OCI-LY1 (cell line): ENCODE measurements at regions not wholly inside any gene's neighbourhood (a gene's known extent, or its start where the extent isn't known, plus 50 kb on each side); places are given as distances from the start of the nearest gene placed in this dataset.

ENCODE experiments used
- H2AFZ ChIP-seq: fragments of 200-600 bp; sonication (generic), shearing (Covaris generic); 2 replicates; pipeline ENCODE4 v1.6.0; 2014; ENCODE audit warnings: antibody characterized with exemption, mild to moderate bottlenecking, low read length
- H3F3A ChIP-seq: fragments of 200-600 bp; sonication (generic), shearing (Covaris generic); 2 replicates; pipeline ENCODE4 v1.6.0; 2014; ENCODE audit warnings: mild to moderate bottlenecking, antibody characterized with exemption, low read length, moderate library complexity; ENCODE audit not compliant: insufficient read depth
- H3K27ac ChIP-seq: fragments of 200-600 bp; sonication (generic); 2 replicates; pipeline ENCODE4 v1.5.1; 2014; ENCODE audit warnings: low read length, mixed run types, mild to moderate bottlenecking, low read depth; ENCODE audit not compliant: poor library complexity, severe bottlenecking
- H3K27me3 ChIP-seq: fragments of 200-600 bp; sonication (generic); 2 replicates; pipeline ENCODE4 v1.6.0; 2014; ENCODE audit warnings: antibody characterized with exemption, mild to moderate bottlenecking, low read length, moderate library complexity; ENCODE audit not compliant: insufficient read depth
- H3K36me3 ChIP-seq: fragments of 200-600 bp; sonication (generic); 2 replicates; pipeline ENCODE4 v1.6.1; 2014; ENCODE audit warnings: mild to moderate bottlenecking, antibody characterized with exemption, low read length, moderate library complexity, mixed read lengths; ENCODE audit not compliant: insufficient read depth
- H3K4me1 ChIP-seq: fragments of 200-600 bp; sonication (generic); 2 replicates; pipeline ENCODE4 v1.5.1; 2014; ENCODE audit warnings: mild to moderate bottlenecking, low read length, moderate library complexity; ENCODE audit not compliant: insufficient read depth, severe bottlenecking
- H3K4me2 ChIP-seq: fragments of 200-600 bp; sonication (generic), shearing (Covaris generic); 2 replicates; pipeline ENCODE4 v1.6.1; 2014; ENCODE audit warnings: low read length
- H3K4me3 ChIP-seq: fragments of 200-600 bp; sonication (generic); 2 replicates; pipeline ENCODE4 v1.5.1; 2014; ENCODE audit warnings: low read length, low read depth, mild to moderate bottlenecking, mixed read lengths; ENCODE audit not compliant: poor library complexity, severe bottlenecking
- H3K79me2 ChIP-seq: fragments of 200-600 bp; shearing (Covaris generic); 2 replicates; pipeline ENCODE4 v1.6.1; 2016; ENCODE audit warnings: mixed run types, low read length, mixed read lengths; ENCODE audit not compliant: insufficient read depth
- H3K9ac ChIP-seq: fragments of 200-600 bp; sonication (generic), shearing (Covaris generic); 2 replicates; pipeline ENCODE4 v1.6.1; 2014; ENCODE audit warnings: mild to moderate bottlenecking, low read length, mixed read lengths
- H3K9me2 ChIP-seq: fragments of 200-600 bp; sonication (generic), shearing (Covaris generic); 2 replicates; pipeline ENCODE4 v1.6.1; 2014; ENCODE audit warnings: low read depth, mild to moderate bottlenecking, low read length, mixed read lengths
- H3K9me3 ChIP-seq: fragments of 200-600 bp; shearing (Covaris generic); 2 replicates; pipeline ENCODE4 v1.6.1; 2014; ENCODE audit warnings: low read length, mixed read lengths
- H4K20me1 ChIP-seq: fragments of 200-600 bp; sonication (generic), shearing (Covaris generic); 2 replicates; pipeline ENCODE4 v1.6.0; 2016; ENCODE audit warnings: mild to moderate bottlenecking, low read length; ENCODE audit not compliant: insufficient read depth
- EZH2 ChIP-seq: fragments of 200-600 bp; sonication (generic), shearing (Covaris generic); IDR thresholded peaks from 2 replicates; pipeline ENCODE4 v1.8.0; 2017; ENCODE audit warnings: borderline replicate concordance, mixed run types, mild to moderate bottlenecking, antibody characterized with exemption, low read length, moderate library complexity, mixed read lengths
- TF ChIP-seq, protein P1 (sequence below): fragments of 200-600 bp; sonication (generic), shearing (Covaris generic); IDR thresholded peaks from 2 replicates; pipeline ENCODE4 v1.5.1; 2017; ENCODE audit warnings: mild to moderate bottlenecking, antibody characterized with exemption, low read length, moderate library complexity, mixed read lengths

DNA sequence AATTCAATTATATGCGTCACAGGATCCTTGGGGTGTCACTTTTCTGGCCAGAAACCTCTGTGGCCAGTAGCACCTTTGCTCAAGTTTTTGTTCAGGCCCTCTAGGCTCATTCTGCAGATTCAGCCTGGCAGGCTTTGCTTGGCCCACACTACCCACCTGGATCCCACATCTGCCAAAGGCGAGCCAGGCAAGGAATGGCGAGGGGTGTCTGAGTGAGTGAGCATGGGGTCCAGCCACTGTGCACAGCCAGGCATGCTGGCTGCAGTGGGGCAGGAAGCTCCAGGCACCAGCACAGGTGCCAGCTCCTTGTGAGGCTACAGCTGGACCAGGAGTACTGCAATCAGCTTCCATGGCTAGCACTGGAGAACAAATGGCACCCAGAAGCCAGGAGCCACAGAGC is 914.9 kb downstream of the FSTL5 start:
- no peaks in the 10 kb centered on the region for H3K9me2 ChIP-seq
- H3K9ac ChIP-seq: no peak overlapping the region
- no peaks in the 10 kb centered on the region for H3K4me1 ChIP-seq
- no peak overlapping the region for H3K4me2 ChIP-seq
- H3K36me3 ChIP-seq: no peaks in the 10 kb centered on the region
- no peaks in the 10 kb centered on the region for H3K27me3 ChIP-seq
- no peak for TF ChIP-seq EZH2
- TF ChIP-seq, protein P1, sequence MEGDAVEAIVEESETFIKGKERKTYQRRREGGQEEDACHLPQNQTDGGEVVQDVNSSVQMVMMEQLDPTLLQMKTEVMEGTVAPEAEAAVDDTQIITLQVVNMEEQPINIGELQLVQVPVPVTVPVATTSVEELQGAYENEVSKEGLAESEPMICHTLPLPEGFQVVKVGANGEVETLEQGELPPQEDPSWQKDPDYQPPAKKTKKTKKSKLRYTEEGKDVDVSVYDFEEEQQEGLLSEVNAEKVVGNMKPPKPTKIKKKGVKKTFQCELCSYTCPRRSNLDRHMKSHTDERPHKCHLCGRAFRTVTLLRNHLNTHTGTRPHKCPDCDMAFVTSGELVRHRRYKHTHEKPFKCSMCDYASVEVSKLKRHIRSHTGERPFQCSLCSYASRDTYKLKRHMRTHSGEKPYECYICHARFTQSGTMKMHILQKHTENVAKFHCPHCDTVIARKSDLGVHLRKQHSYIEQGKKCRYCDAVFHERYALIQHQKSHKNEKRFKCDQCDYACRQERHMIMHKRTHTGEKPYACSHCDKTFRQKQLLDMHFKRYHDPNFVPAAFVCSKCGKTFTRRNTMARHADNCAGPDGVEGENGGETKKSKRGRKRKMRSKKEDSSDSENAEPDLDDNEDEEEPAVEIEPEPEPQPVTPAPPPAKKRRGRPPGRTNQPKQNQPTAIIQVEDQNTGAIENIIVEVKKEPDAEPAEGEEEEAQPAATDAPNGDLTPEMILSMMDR: no peak
- H3K79me2 ChIP-seq: no peaks in the 10 kb centered on the region
- H2AFZ ChIP-seq: no peak overlapping the region
- no peaks in the 10 kb centered on the region for H4K20me1 ChIP-seq
- H3K4me3 ChIP-seq: no peak overlapping the region
- H3F3A ChIP-seq: no peaks in the 10 kb centered on the region
- no peaks in the 10 kb centered on the region for H3K9me3 ChIP-seq
- no peak overlapping the region for H3K27ac ChIP-seq

DNA sequence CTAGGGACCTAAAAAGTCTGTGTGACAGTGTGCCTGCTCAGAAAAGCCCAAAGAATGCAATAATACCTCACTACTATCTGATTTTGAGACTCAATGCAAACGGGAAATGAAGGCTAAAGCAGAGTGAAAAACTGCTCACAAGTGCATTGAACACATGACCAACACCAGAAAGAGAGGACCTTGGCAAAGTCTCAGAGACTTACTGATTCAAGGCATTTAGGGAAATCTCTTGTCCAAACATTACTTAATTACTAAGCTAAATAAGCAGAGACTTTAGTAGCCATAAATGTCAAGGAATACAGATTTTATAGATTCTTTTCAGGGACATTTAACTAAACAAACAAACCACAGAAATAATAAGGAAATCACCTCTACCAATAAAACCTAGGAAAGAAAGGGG is 916.0 kb downstream of the FSTL5 start:
- Histone ChIP-seq H2AFZ (no peak overlapping the region), H3K4me3 (no peak overlapping the region), H3K9me2 (no peaks in the 10 kb centered on the region), H3K9ac (no peak overlapping the region), H3K27ac (no peak overlapping the region), H3K36me3 (no peaks in the 10 kb centered on the region), H4K20me1 (no peaks in the 10 kb centered on the region), H3K4me1 (no peaks in the 10 kb centered on the region), H3K79me2 (no peaks in the 10 kb centered on the region), H3K27me3 (no peaks in the 10 kb centered on the region), H3K9me3 (no peaks in the 10 kb centered on the region), H3F3A (no peaks in the 10 kb centered on the region), H3K4me2 (no peak overlapping the region)
- no peak for TF ChIP-seq EZH2
- TF ChIP-seq, protein P1: no peak

DNA sequence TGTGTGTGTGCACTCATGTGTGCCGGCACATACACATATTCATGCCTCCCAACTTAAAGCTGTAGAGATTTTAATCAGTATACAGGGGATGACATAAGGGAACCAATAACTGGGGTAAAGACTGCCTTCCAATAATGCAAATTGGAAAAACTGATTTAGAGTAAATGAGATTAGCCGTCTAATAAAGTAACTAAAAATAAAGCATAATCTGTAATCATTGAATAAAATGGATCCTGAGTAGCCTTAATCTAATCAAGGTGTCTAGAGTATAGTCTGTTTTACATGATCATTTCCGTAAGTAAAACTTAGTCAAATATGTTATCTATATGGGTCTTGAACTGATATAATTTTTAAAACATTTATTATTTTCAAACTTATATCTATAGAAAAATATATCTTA is 925.8 kb downstream of the FSTL5 start:
- Histone ChIP-seq H3K9ac (no peak overlapping the region), H3K27ac (no peak overlapping the region), H3K4me3 (no peak overlapping the region), H3K27me3 (no peaks in the 10 kb centered on the region), H3K9me2 (no peaks in the 10 kb centered on the region), H3K4me1 (no peaks in the 10 kb centered on the region), H3K9me3 (no peaks in the 10 kb centered on the region), H2AFZ (no peak overlapping the region), H4K20me1 (no peaks in the 10 kb centered on the region), H3F3A (no peaks in the 10 kb centered on the region), H3K36me3 (no peaks in the 10 kb centered on the region), H3K4me2 (no peak overlapping the region), H3K79me2 (no peaks in the 10 kb centered on the region)
- TF ChIP-seq EZH2: no peak
- TF ChIP-seq, protein P1: no peak
